SU-DHL-6 (cell line): ENCODE measurements at regions not wholly inside any gene's neighbourhood (a gene's known extent, or its start where the extent isn't known, plus 50 kb on each side); places are given as distances from the start of the nearest gene placed in this dataset.

ENCODE experiments used
- H2AFZ ChIP-seq: fragments of 200-600 bp; sonication (generic); 2 replicates; pipeline ENCODE4 v1.6.1; 2014; ENCODE audit warnings: low read depth, mild to moderate bottlenecking, moderate library complexity, mixed read lengths, antibody characterized with exemption, low read length; ENCODE audit not compliant: severe bottlenecking
- H3F3A ChIP-seq: fragments of 200-600 bp; shearing (Covaris generic); 2 replicates; pipeline ENCODE4 v1.6.0; 2016; ENCODE audit warnings: antibody characterized with exemption, mild to moderate bottlenecking; ENCODE audit not compliant: insufficient read depth
- H3K27ac ChIP-seq: fragments of 200-600 bp; sonication (generic); 2 replicates; pipeline ENCODE4 v1.5.1; 2016; ENCODE audit warnings: low read depth, mild to moderate bottlenecking, low read length, moderate library complexity, mixed read lengths
- H3K27me3 ChIP-seq: fragments of 200-600 bp; sonication (generic), shearing (Covaris generic); 2 replicates; pipeline ENCODE4 v1.6.0; 2014; ENCODE audit warnings: mild to moderate bottlenecking, low read length
- H3K36me3 ChIP-seq: fragments of 200-600 bp; sonication (generic); 2 replicates; pipeline ENCODE4 v1.6.1; 2014; ENCODE audit warnings: mild to moderate bottlenecking, low read length, mixed read lengths
- H3K4me2 ChIP-seq: fragments of 300-600, 200-600 bp; shearing (Covaris generic), sonication (generic); 2 replicates; pipeline ENCODE4 v1.6.0; 2014; ENCODE audit warnings: low read length, low read depth, mild to moderate bottlenecking; ENCODE audit not compliant: poor library complexity, severe bottlenecking
- H3K4me3 ChIP-seq: fragments of 200-600 bp; sonication (generic); 2 replicates; pipeline ENCODE4 v1.5.1; 2014; ENCODE audit warnings: antibody characterized with exemption, low read length, mild to moderate bottlenecking, mixed read lengths; ENCODE audit not compliant: insufficient read depth, poor library complexity, severe bottlenecking
- H3K79me2 ChIP-seq: fragments of 200-600 bp; sonication (generic); 2 replicates; pipeline ENCODE4 v1.6.1; 2014; ENCODE audit warnings: mild to moderate bottlenecking, low read length, moderate library complexity; ENCODE audit not compliant: insufficient read depth
- H3K9ac ChIP-seq: fragments of 200-600 bp; sonication (generic); 2 replicates; pipeline ENCODE4 v1.7.0; 2014; ENCODE audit warnings: mild to moderate bottlenecking, low read length
- H3K9me2 ChIP-seq: fragments of 200-600 bp; sonication (generic); replicated peaks from 2 replicates; pipeline ENCODE4 v1.6.1; 2014; ENCODE audit warnings: low read length; ENCODE audit not compliant: insufficient read depth
- H3K9me3 ChIP-seq: fragments of 200-600 bp; sonication (generic); 2 replicates; pipeline ENCODE4 v1.6.1; 2014; ENCODE audit warnings: low read length, mixed read lengths; ENCODE audit not compliant: insufficient read depth
- H4K20me1 ChIP-seq: fragments of 200-600 bp; sonication (generic); 2 replicates; pipeline ENCODE4 v1.6.1; 2014; ENCODE audit warnings: low read depth, mild to moderate bottlenecking, antibody characterized with exemption, low read length, moderate library complexity, mixed read lengths
- EZH2phosphoT487 ChIP-seq: fragments of 200-600 bp; sonication (generic), shearing (Covaris generic); conservative IDR thresholded peaks from 2 replicates; pipeline ENCODE4 v1.6.1; 2018; ENCODE audit warnings: mild to moderate bottlenecking, antibody characterized with exemption, low read length, moderate library complexity, mixed read lengths
- TF ChIP-seq, protein P1 (sequence below): fragments of 200-600 bp; sonication (generic); IDR thresholded peaks from one replicate; pipeline ENCODE4 v1.5.1; 2017; ENCODE audit warnings: antibody characterized with exemption, mild to moderate bottlenecking, low read length, moderate library complexity; ENCODE audit not compliant: insufficient read depth, poor library complexity, severe bottlenecking

- Histone ChIP-seq H3K79me2 (no peaks in the 10 kb centered on the region), H3K4me3 (no peak overlapping the region), H3K27me3 (no peaks in the 10 kb centered on the region), H3K4me2 (no peak overlapping the region), H2AFZ (no peak overlapping the region), H3K27ac (no peak overlapping the region), H3F3A (no peaks in the 10 kb centered on the region), H3K36me3 (no peaks in the 10 kb centered on the region), H3K9me2 (no peaks in the 10 kb centered on the region), H4K20me1 (no peaks in the 10 kb centered on the region), H3K9me3 (no peaks in the 10 kb centered on the region), H3K9ac (no peak overlapping the region)
- TF ChIP-seq EZH2phosphoT487, result no peak
- TF ChIP-seq, protein P1, sequence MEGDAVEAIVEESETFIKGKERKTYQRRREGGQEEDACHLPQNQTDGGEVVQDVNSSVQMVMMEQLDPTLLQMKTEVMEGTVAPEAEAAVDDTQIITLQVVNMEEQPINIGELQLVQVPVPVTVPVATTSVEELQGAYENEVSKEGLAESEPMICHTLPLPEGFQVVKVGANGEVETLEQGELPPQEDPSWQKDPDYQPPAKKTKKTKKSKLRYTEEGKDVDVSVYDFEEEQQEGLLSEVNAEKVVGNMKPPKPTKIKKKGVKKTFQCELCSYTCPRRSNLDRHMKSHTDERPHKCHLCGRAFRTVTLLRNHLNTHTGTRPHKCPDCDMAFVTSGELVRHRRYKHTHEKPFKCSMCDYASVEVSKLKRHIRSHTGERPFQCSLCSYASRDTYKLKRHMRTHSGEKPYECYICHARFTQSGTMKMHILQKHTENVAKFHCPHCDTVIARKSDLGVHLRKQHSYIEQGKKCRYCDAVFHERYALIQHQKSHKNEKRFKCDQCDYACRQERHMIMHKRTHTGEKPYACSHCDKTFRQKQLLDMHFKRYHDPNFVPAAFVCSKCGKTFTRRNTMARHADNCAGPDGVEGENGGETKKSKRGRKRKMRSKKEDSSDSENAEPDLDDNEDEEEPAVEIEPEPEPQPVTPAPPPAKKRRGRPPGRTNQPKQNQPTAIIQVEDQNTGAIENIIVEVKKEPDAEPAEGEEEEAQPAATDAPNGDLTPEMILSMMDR, result no peak
Observed at GRCh38 chr5:4038994-4039393, 443.4 kb downstream of the IRX1 start.

DNA sequence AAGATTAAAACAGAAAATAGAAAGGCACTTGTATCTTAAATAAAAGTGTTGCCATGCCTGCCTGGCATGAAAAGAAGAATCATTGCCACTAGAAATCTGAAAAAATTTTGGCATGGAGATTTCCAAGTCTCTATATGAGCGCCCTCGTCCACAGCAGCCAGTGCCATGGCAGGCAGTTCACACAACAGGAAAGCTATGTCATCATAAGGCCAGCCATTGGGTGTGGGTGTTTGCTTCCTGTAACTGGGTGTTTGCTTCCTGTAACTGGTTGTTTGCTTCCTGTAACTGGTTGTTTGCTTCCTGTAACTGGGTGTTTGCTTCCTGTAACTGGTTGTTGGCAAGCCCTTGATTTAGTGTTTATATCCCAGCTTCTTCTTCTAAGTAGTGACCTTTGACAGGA is 446.7 kb downstream of the IRX1 start:
- H3K27me3 ChIP-seq, result no peaks in the 10 kb centered on the region
- H3K4me2 ChIP-seq, result no peak overlapping the region
- TF ChIP-seq, protein P1, result no peak
- no peak for TF ChIP-seq EZH2phosphoT487
- no peaks in the 10 kb centered on the region for H3F3A ChIP-seq
- H3K9me3 ChIP-seq, result no peaks in the 10 kb centered on the region
- H4K20me1 ChIP-seq, result no peaks in the 10 kb centered on the region
- no peaks in the 10 kb centered on the region for H3K79me2 ChIP-seq
- peak overlapping the region; percentile 59 for H2AFZ ChIP-seq
- H3K4me3 ChIP-seq, result no peak overlapping the region
- H3K36me3 ChIP-seq, result no peaks in the 10 kb centered on the region
- H3K27ac ChIP-seq, result no peak overlapping the region
- H3K9me2 ChIP-seq, result no peaks in the 10 kb centered on the region
- no peak overlapping the region for H3K9ac ChIP-seq

- H3K9me2 ChIP-seq, result no peaks in the 10 kb centered on the region
- TF ChIP-seq, protein P1, result no peak
- no peak for TF ChIP-seq EZH2phosphoT487
Observed at GRCh38 chr5:4043135-4043534, 447.5 kb downstream of the IRX1 start.

More at GRCh38 chr5:4043135-4043534, 447.5 kb downstream of the IRX1 start:
- Histone ChIP-seq H3K4me3 (no peak overlapping the region), H3K79me2 (no peaks in the 10 kb centered on the region), H3K4me2 (no peak overlapping the region), H3K27ac (no peak overlapping the region), H3K36me3 (no peaks in the 10 kb centered on the region), H3F3A (no peaks in the 10 kb centered on the region), H4K20me1 (no peaks in the 10 kb centered on the region), H3K27me3 (no peaks in the 10 kb centered on the region), H2AFZ (no peak overlapping the region), H3K9ac (no peak overlapping the region), H3K9me3 (no peaks in the 10 kb centered on the region)
